ENCODE measurements at regions not wholly inside any gene's neighbourhood (a gene's known extent, or its start where the extent isn't known, plus 50 kb on each side); places are given as distances from the start of the nearest gene placed in this dataset.
"Not testable (repeated sequence)": the region's sequence is repeated elsewhere in the genome, so short reads cannot be mapped to it uniquely, and the experiment has no call there.

GRCh38 chr3:34109846-34110245 is 311.4 kb downstream of the PDCD6IP start:
- DNase-seq (ENCODE audit: low spot score), result no peak

GRCh38 chr3:34111361-34111760 is 312.9 kb downstream of the PDCD6IP start:
- no peak for DNase-seq (ENCODE audit: low spot score)

GRCh38 chr3:34112261-34112660 is 313.8 kb downstream of the PDCD6IP start:
- DNase-seq (ENCODE audit: low spot score), result not testable (repeated sequence)

GRCh38 chr3:34131091-34131490 is 332.7 kb downstream of the PDCD6IP start:
- no peak for DNase-seq (ENCODE audit: low spot score)

- peak; percentile 5 for DNase-seq (ENCODE audit: low spot score)
These were observed 333.8 kb downstream of the PDCD6IP start for GRCh38 chr3:34132069-34132692.

- no peak for DNase-seq (ENCODE audit: low spot score)
These were observed 341.1 kb downstream of the PDCD6IP start for GRCh38 chr3:34139566-34139965.

- no peak for DNase-seq (ENCODE audit: low spot score)
These were observed 342.2 kb downstream of the PDCD6IP start for GRCh38 chr3:34140616-34141015.

GRCh38 chr3:34141841-34142337 is 343.5 kb downstream of the PDCD6IP start:
- no peak for DNase-seq (ENCODE audit: low spot score)

- no peak for DNase-seq (ENCODE audit: low spot score)
These were observed 347.4 kb downstream of the PDCD6IP start for GRCh38 chr3:34145796-34146195.

- DNase-seq (ENCODE audit: low spot score), result no peak
These were observed 348.2 kb downstream of the PDCD6IP start for GRCh38 chr3:34146596-34146995.

GRCh38 chr3:34150992-34151391 is 352.6 kb downstream of the PDCD6IP start:
- DNase-seq (ENCODE audit: low spot score), result no peak

GRCh38 chr3:34152656-34153055 is 354.2 kb downstream of the PDCD6IP start:
- DNase-seq (ENCODE audit: low spot score), result no peak

GRCh38 chr3:34155108-34155507 is 356.7 kb downstream of the PDCD6IP start:
- DNase-seq (ENCODE audit: low spot score), result no peak

GRCh38 chr3:34155666-34156065 is 357.2 kb downstream of the PDCD6IP start:
- no peak for DNase-seq (ENCODE audit: low spot score)

GRCh38 chr3:34157491-34157890 is 359.1 kb downstream of the PDCD6IP start:
- DNase-seq (ENCODE audit: low spot score), result no peak

- peak; percentile 32 for DNase-seq (ENCODE audit: low spot score)
These were observed 361.4 kb downstream of the PDCD6IP start for GRCh38 chr3:34159613-34160420.

GRCh38 chr3:34169636-34170035 is 371.2 kb downstream of the PDCD6IP start:
- not testable (repeated sequence) for DNase-seq (ENCODE audit: low spot score)

GRCh38 chr3:34174740-34175139 is 376.3 kb downstream of the PDCD6IP start:
- DNase-seq (ENCODE audit: low spot score), result no peak

GRCh38 chr3:34175636-34176176 is 377.3 kb downstream of the PDCD6IP start:
- no peak for DNase-seq (ENCODE audit: low spot score)

GRCh38 chr3:34176723-34177122 is 378.3 kb downstream of the PDCD6IP start:
- DNase-seq (ENCODE audit: low spot score), result no peak

GRCh38 chr3:34178415-34178814 is 380.0 kb downstream of the PDCD6IP start:
- DNase-seq (ENCODE audit: low spot score), result no peak

GRCh38 chr3:34179716-34180115 is 381.3 kb downstream of the PDCD6IP start:
- DNase-seq (ENCODE audit: low spot score), result no peak

GRCh38 chr3:34180532-34180931 is 382.1 kb downstream of the PDCD6IP start:
- no peak for DNase-seq (ENCODE audit: low spot score)

All from umbilical cord (tissue), 1 donor.